OCI-LY1 (cell line): ENCODE measurements at regions not wholly inside any gene's neighbourhood (a gene's known extent, or its start where the extent isn't known, plus 50 kb on each side); places are given as distances from the start of the nearest gene placed in this dataset.

Experiments
- H2AFZ ChIP-seq: fragments of 200-600 bp; sonication (generic), shearing (Covaris generic); 2 replicates; pipeline ENCODE4 v1.6.0; 2014; ENCODE audit warnings: antibody characterized with exemption, mild to moderate bottlenecking, low read length
- H3F3A ChIP-seq: fragments of 200-600 bp; sonication (generic), shearing (Covaris generic); 2 replicates; pipeline ENCODE4 v1.6.0; 2014; ENCODE audit warnings: mild to moderate bottlenecking, antibody characterized with exemption, low read length, moderate library complexity; ENCODE audit not compliant: insufficient read depth
- H3K27ac ChIP-seq: fragments of 200-600 bp; sonication (generic); 2 replicates; pipeline ENCODE4 v1.5.1; 2014; ENCODE audit warnings: low read length, mixed run types, mild to moderate bottlenecking, low read depth; ENCODE audit not compliant: poor library complexity, severe bottlenecking
- H3K27me3 ChIP-seq: fragments of 200-600 bp; sonication (generic); 2 replicates; pipeline ENCODE4 v1.6.0; 2014; ENCODE audit warnings: antibody characterized with exemption, mild to moderate bottlenecking, low read length, moderate library complexity; ENCODE audit not compliant: insufficient read depth
- H3K36me3 ChIP-seq: fragments of 200-600 bp; sonication (generic); 2 replicates; pipeline ENCODE4 v1.6.1; 2014; ENCODE audit warnings: mild to moderate bottlenecking, antibody characterized with exemption, low read length, moderate library complexity, mixed read lengths; ENCODE audit not compliant: insufficient read depth
- H3K4me1 ChIP-seq: fragments of 200-600 bp; sonication (generic); 2 replicates; pipeline ENCODE4 v1.5.1; 2014; ENCODE audit warnings: mild to moderate bottlenecking, low read length, moderate library complexity; ENCODE audit not compliant: insufficient read depth, severe bottlenecking
- H3K4me2 ChIP-seq: fragments of 200-600 bp; sonication (generic), shearing (Covaris generic); 2 replicates; pipeline ENCODE4 v1.6.1; 2014; ENCODE audit warnings: low read length
- H3K4me3 ChIP-seq: fragments of 200-600 bp; sonication (generic); 2 replicates; pipeline ENCODE4 v1.5.1; 2014; ENCODE audit warnings: low read length, low read depth, mild to moderate bottlenecking, mixed read lengths; ENCODE audit not compliant: poor library complexity, severe bottlenecking
- H3K79me2 ChIP-seq: fragments of 200-600 bp; shearing (Covaris generic); 2 replicates; pipeline ENCODE4 v1.6.1; 2016; ENCODE audit warnings: mixed run types, low read length, mixed read lengths; ENCODE audit not compliant: insufficient read depth
- H3K9ac ChIP-seq: fragments of 200-600 bp; sonication (generic), shearing (Covaris generic); 2 replicates; pipeline ENCODE4 v1.6.1; 2014; ENCODE audit warnings: mild to moderate bottlenecking, low read length, mixed read lengths
- H3K9me2 ChIP-seq: fragments of 200-600 bp; sonication (generic), shearing (Covaris generic); 2 replicates; pipeline ENCODE4 v1.6.1; 2014; ENCODE audit warnings: low read depth, mild to moderate bottlenecking, low read length, mixed read lengths
- H3K9me3 ChIP-seq: fragments of 200-600 bp; shearing (Covaris generic); 2 replicates; pipeline ENCODE4 v1.6.1; 2014; ENCODE audit warnings: low read length, mixed read lengths
- H4K20me1 ChIP-seq: fragments of 200-600 bp; sonication (generic), shearing (Covaris generic); 2 replicates; pipeline ENCODE4 v1.6.0; 2016; ENCODE audit warnings: mild to moderate bottlenecking, low read length; ENCODE audit not compliant: insufficient read depth
- EZH2 ChIP-seq: fragments of 200-600 bp; sonication (generic), shearing (Covaris generic); IDR thresholded peaks from 2 replicates; pipeline ENCODE4 v1.8.0; 2017; ENCODE audit warnings: borderline replicate concordance, mixed run types, mild to moderate bottlenecking, antibody characterized with exemption, low read length, moderate library complexity, mixed read lengths
- TF ChIP-seq, protein P1 (sequence below): fragments of 200-600 bp; sonication (generic), shearing (Covaris generic); IDR thresholded peaks from 2 replicates; pipeline ENCODE4 v1.5.1; 2017; ENCODE audit warnings: mild to moderate bottlenecking, antibody characterized with exemption, low read length, moderate library complexity, mixed read lengths

DNA sequence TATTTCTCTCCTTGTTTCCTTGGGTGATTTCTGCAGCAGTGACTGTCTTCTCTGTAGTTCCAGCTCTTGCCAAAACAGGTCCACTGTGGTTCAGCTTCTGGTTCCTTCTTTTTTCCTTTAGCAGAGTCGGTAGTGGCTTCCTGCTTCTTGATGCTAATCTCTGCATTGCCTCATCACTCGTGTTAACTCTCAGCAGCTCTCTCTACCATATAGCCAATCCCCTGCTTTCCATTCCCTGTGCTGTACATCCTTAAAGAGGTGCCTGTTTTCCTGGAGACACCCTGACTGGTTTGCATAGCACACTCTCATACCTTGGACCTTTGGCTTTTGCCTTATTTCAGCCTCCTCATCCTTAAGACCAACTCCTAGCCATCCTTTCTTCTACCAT, 191.2 kb upstream of the LNX1 start:
- Histone ChIP-seq H3F3A (no peaks in the 10 kb centered on the region), H3K27me3 (no peaks in the 10 kb centered on the region; the same call in 1 of the 2 replicates), H3K9ac (no peak overlapping the region), H3K4me1 (no peaks in the 10 kb centered on the region), H3K79me2 (no peaks in the 10 kb centered on the region), H3K36me3 (no peaks in the 10 kb centered on the region), H3K4me3 (no peak overlapping the region), H4K20me1 (no peaks in the 10 kb centered on the region), H3K27ac (no peak overlapping the region), H3K9me3 (no peaks in the 10 kb centered on the region), H3K9me2 (no peaks in the 10 kb centered on the region), H2AFZ (no peak overlapping the region), H3K4me2 (no peak overlapping the region)
- no peak for TF ChIP-seq EZH2
- TF ChIP-seq, protein P1, sequence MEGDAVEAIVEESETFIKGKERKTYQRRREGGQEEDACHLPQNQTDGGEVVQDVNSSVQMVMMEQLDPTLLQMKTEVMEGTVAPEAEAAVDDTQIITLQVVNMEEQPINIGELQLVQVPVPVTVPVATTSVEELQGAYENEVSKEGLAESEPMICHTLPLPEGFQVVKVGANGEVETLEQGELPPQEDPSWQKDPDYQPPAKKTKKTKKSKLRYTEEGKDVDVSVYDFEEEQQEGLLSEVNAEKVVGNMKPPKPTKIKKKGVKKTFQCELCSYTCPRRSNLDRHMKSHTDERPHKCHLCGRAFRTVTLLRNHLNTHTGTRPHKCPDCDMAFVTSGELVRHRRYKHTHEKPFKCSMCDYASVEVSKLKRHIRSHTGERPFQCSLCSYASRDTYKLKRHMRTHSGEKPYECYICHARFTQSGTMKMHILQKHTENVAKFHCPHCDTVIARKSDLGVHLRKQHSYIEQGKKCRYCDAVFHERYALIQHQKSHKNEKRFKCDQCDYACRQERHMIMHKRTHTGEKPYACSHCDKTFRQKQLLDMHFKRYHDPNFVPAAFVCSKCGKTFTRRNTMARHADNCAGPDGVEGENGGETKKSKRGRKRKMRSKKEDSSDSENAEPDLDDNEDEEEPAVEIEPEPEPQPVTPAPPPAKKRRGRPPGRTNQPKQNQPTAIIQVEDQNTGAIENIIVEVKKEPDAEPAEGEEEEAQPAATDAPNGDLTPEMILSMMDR: no peak

DNA sequence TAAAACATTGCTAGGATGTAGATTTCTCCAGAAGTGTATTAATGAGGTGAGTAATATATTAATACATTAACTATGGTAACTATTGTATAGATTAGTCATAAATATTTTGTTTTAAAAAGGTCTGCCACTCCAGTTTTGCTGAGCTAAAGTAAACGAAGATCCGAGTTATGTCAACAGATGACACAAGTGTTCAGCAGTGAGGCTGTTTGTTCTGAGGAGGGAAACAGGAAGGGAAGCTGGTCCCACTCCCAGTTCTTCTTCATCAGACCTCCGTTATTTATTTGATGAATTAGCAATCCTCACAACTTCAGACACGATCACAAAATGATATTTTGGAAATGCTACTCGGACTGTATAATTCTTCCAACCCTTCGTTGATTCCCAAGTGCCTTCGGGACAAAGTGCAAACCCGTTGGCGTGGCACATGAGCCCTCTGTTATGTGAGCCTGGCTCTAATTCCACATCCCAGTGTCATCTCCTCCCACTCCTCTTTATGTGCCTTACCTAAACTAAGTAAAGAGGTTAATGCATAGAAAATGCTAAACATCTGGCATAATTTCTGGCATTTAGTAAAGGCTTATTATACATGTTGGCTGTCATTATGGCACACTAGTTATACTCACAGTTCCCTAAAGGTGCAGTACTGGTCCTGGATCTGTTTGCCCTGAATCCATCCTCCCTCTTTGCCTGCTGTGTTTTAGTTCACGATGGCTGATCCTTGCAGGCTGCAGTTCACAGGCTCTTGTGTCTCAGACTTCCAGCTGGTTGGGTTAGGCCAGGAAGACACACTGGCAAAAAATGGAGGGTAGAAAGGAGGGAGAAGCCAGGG, 190.6 kb upstream of the LNX1 start:
- Histone ChIP-seq H3K4me2 (no peak overlapping the region), H3K4me3 (no peak overlapping the region), H3K4me1 (no peaks in the 10 kb centered on the region), H2AFZ (no peak overlapping the region), H3K36me3 (no peaks in the 10 kb centered on the region), H3K9ac (no peak overlapping the region), H3K79me2 (no peaks in the 10 kb centered on the region), H3K9me2 (no peaks in the 10 kb centered on the region), H3F3A (no peaks in the 10 kb centered on the region), H4K20me1 (no peaks in the 10 kb centered on the region), H3K9me3 (no peaks in the 10 kb centered on the region), H3K27me3 (no peaks in the 10 kb centered on the region; the same call in 1 of the 2 replicates), H3K27ac (no peak overlapping the region)
- no peak for TF ChIP-seq EZH2
- TF ChIP-seq, protein P1: no peak

DNA sequence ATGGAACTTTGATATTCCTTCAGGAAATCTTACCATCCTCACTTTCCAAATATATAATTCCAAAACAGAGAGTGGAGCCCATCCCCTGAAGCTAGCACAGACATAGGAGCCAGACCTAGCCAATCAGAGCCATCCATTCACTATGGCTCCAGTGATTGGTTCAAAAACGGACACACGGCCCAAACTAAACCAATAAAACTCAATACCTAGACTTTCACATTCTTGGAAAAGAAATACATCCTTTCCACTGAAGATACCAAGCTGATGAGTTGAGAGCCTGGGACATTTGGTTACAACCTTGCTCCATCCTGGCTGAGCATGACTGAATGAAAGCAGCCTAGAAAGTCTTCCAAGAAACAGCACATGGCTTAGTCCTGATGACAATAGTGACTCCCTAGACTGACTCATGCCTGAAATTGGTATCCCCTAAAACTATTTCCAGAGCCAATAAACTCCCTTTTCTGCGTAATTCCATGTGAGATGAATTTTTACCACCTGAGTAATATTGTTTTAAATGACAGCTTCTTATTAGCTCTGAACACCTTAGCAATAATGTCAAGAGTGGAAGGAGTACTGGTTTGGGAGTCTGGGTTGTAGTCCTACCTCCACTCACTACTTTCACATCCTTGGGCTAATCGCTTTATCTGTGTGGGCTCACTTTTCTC, 189.6 kb upstream of the LNX1 start:
- Histone ChIP-seq H3K9ac (no peak overlapping the region), H2AFZ (no peak overlapping the region), H3K79me2 (no peaks in the 10 kb centered on the region), H3K27ac (no peak overlapping the region), H3K4me2 (no peak overlapping the region), H3F3A (no peaks in the 10 kb centered on the region), H3K4me3 (no peak overlapping the region), H3K9me2 (no peaks in the 10 kb centered on the region), H3K9me3 (no peaks in the 10 kb centered on the region), H3K36me3 (no peaks in the 10 kb centered on the region), H3K4me1 (no peaks in the 10 kb centered on the region), H4K20me1 (no peaks in the 10 kb centered on the region), H3K27me3 (no peaks in the 10 kb centered on the region; the same call in 1 of the 2 replicates)
- TF ChIP-seq, protein P1: no peak
- no peak for TF ChIP-seq EZH2
